ENCODE measurements at regions not wholly inside any gene's neighbourhood (a gene's known extent, or its start where the extent isn't known, plus 50 kb on each side); places are given as distances from the start of the nearest gene placed in this dataset.

GRCh38 chr6:105499136-105499870 is 96.4 kb upstream of the PREP start:
- TF ChIP-seq, protein P1, sequence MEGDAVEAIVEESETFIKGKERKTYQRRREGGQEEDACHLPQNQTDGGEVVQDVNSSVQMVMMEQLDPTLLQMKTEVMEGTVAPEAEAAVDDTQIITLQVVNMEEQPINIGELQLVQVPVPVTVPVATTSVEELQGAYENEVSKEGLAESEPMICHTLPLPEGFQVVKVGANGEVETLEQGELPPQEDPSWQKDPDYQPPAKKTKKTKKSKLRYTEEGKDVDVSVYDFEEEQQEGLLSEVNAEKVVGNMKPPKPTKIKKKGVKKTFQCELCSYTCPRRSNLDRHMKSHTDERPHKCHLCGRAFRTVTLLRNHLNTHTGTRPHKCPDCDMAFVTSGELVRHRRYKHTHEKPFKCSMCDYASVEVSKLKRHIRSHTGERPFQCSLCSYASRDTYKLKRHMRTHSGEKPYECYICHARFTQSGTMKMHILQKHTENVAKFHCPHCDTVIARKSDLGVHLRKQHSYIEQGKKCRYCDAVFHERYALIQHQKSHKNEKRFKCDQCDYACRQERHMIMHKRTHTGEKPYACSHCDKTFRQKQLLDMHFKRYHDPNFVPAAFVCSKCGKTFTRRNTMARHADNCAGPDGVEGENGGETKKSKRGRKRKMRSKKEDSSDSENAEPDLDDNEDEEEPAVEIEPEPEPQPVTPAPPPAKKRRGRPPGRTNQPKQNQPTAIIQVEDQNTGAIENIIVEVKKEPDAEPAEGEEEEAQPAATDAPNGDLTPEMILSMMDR (IDR thresholded peaks at IDR 0.05; ENCODE audit: insufficient read depth, low read depth, low read length), result no peak
- TF ChIP-seq EZH2 (IDR thresholded peaks at IDR 0.05; ENCODE audit: insufficient read depth, low read length), result no peak
